SK-N-SH (cell line): ENCODE measurements at regions not wholly inside any gene's neighbourhood (a gene's known extent, or its start where the extent isn't known, plus 50 kb on each side); places are given as distances from the start of the nearest gene placed in this dataset.

ENCODE experiments used
- CTCF ChIA-PET: fragments of 300-600, 350-600 bp; formaldehyde crosslinking; extraction: SDS; loops from one replicate; lab custom pipeline; 2021; lab: Yijun Ruan, JAX
- POLR2A ChIA-PET: fragments of 350-600 bp; sonication (Branson Sonifier 250); formaldehyde crosslinking; extraction: SDS; loops from one replicate; lab custom pipeline; 2020; ENCODE audit warnings: antibody characterized with exemption, inconsistent platforms; lab: Yijun Ruan, JAX
- DNase-seq: peaks from one replicate; pipeline ENCODE4 v3.0.0; 2012
- H2AFZ ChIP-seq: fragments of 200-600 bp; sonication (generic); 2 replicates; pipeline ENCODE4 v1.8.1; 2016; ENCODE audit warnings: antibody characterized with exemption, mild to moderate bottlenecking, low read depth
- H3F3A ChIP-seq: fragments of 200-600 bp; sonication (generic); replicated peaks from 2 replicates; pipeline ENCODE3; 2016; ENCODE audit warnings: antibody characterized with exemption, mild to moderate bottlenecking; ENCODE audit not compliant: insufficient read depth
- H3K27ac ChIP-seq, 2 experiments: fragments of 200-500 bp in 1 of 2; fragments of 200-600 bp in 1 of 2; sonication (Bioruptor generic) in 1 of 2; sonication (generic), shearing (Covaris generic) in 1 of 2; 2 replicates each; pipeline versions ENCODE4 v1.5.1 to v1.6.1; 2014 to 2016; ENCODE audit warnings: low read depth in 2 of 2, inconsistent platforms in 1 of 2, low read length in 1 of 2, mild to moderate bottlenecking in 1 of 2, mixed read lengths in 1 of 2
- H3K27me3 ChIP-seq: fragments of 200-600 bp; sonication (generic), shearing (Covaris generic); 2 replicates; pipeline ENCODE4 v1.6.1; 2016; ENCODE audit warnings: mixed run types; ENCODE audit not compliant: insufficient read depth
- H3K36me3 ChIP-seq, 2 experiments: fragments of 200-500 bp in 1 of 2; fragments of 200-600 bp in 1 of 2; sonication (Bioruptor generic) in 1 of 2; sonication (generic) in 1 of 2; replicated peaks in 1 of 2; 2 replicates each; pipeline versions ENCODE3 to v1.5.1; 2014 to 2016; ENCODE audit warnings: low read length in 1 of 2, mild to moderate bottlenecking in 1 of 2; ENCODE audit not compliant: insufficient read depth in 2 of 2, control insufficient read depth in 1 of 2
- H3K4me1 ChIP-seq, 2 experiments: fragments of 200-500 bp in 1 of 2; fragments of 200-600 bp in 1 of 2; sonication (Bioruptor generic) in 1 of 2; sonication (generic), shearing (Covaris generic) in 1 of 2; 2 replicates each; pipeline versions ENCODE4 v1.5.1 to v1.6.1; 2014 to 2016; ENCODE audit warnings: low read depth in 1 of 2, low read length in 1 of 2, mixed run types in 1 of 2; ENCODE audit not compliant: insufficient read depth in 2 of 2, control insufficient read depth in 1 of 2
- H3K4me2 ChIP-seq: fragments of 200-600 bp; sonication (generic), shearing (Covaris generic); 2 replicates; pipeline ENCODE4 v1.6.1; 2017; ENCODE audit warnings: mixed run types
- H3K4me3 ChIP-seq, 2 experiments: fragments of 200-500 bp in 1 of 2; fragments of 200-600 bp in 1 of 2; sonication (Bioruptor generic) in 1 of 2; sonication (generic), shearing (Covaris generic) in 1 of 2; 2 replicates each; pipeline versions ENCODE4 v1.5.1 to v1.8.1; 2014 to 2016; ENCODE audit warnings: low read depth in 2 of 2, inconsistent platforms in 1 of 2, low read length in 1 of 2, mild to moderate bottlenecking in 1 of 2, mixed read lengths in 1 of 2, moderate library complexity in 1 of 2
- H3K79me2 ChIP-seq: fragments of 200-600 bp; sonication (generic); 2 replicates; pipeline ENCODE4 v1.8.1; 2017; ENCODE audit warnings: mild to moderate bottlenecking; ENCODE audit not compliant: insufficient read depth
- H3K9ac ChIP-seq: fragments of 200-600 bp; sonication (generic); 2 replicates; pipeline ENCODE4 v1.6.1; 2017; ENCODE audit warnings: mixed run types
- H3K9me2 ChIP-seq: fragments of 200-600 bp; sonication (generic); 2 replicates; pipeline ENCODE4 v1.6.1; 2017; ENCODE audit warnings: mixed run types
- H3K9me3 ChIP-seq: fragments of 200-600 bp; sonication (generic); 2 replicates; pipeline ENCODE4 v1.6.1; 2017; ENCODE audit warnings: mixed run types, mild to moderate bottlenecking, moderate library complexity
- H4K20me1 ChIP-seq: fragments of 200-600 bp; sonication (generic); 2 replicates; pipeline ENCODE4 v1.6.1; 2017; ENCODE audit warnings: mild to moderate bottlenecking, mixed run types; ENCODE audit not compliant: insufficient read depth
- FOSL2 ChIP-seq: IDR thresholded peaks from 2 replicates; pipeline ENCODE4 v1.4.0; 2012; ENCODE audit warnings: low read depth, mild to moderate bottlenecking, moderate library complexity, borderline replicate concordance
- GATA2 ChIP-seq: sonication (generic); formaldehyde crosslinking; IDR thresholded peaks from 2 replicates; pipeline ENCODE4 v1.5.0; 2020; ENCODE audit warnings: mild to moderate bottlenecking, missing genetic modification reagents
- IRF3 ChIP-seq: fragments of 150-350 bp; IDR thresholded peaks from 2 replicates; pipeline ENCODE4 v1.6.1; 2016; ENCODE audit warnings: mild to moderate bottlenecking, low read depth, low read length
- MXI1 ChIP-seq: IDR thresholded peaks from 2 replicates; pipeline ENCODE4 v1.6.1; 2012; ENCODE audit warnings: mild to moderate bottlenecking, low read depth, low read length, improper control_type of control experiment
- NFIC ChIP-seq: IDR thresholded peaks from 2 replicates; pipeline ENCODE4 v1.4.0; 2012; ENCODE audit warnings: borderline replicate concordance
- REST ChIP-seq: IDR thresholded peaks from 2 replicates; pipeline ENCODE4 v1.6.1; 2012; ENCODE audit warnings: mild to moderate bottlenecking, low read depth, low read length, moderate library complexity
- RFX5 ChIP-seq: IDR thresholded peaks from 2 replicates; pipeline ENCODE4 v1.6.1; 2012; ENCODE audit warnings: mild to moderate bottlenecking, improper control_type of control experiment, low read length
- SIN3A ChIP-seq: IDR thresholded peaks from 2 replicates; pipeline ENCODE4 v1.6.1; 2012; ENCODE audit warnings: low read depth, mild to moderate bottlenecking, low read length, moderate library complexity, borderline replicate concordance
- SMC3 ChIP-seq: IDR thresholded peaks from 2 replicates; pipeline ENCODE4 v1.6.1; 2012; ENCODE audit warnings: low read depth, low read length, improper control_type of control experiment
- USF1 ChIP-seq: IDR thresholded peaks from 2 replicates; pipeline ENCODE4 v1.4.0; 2012; ENCODE audit warnings: low read depth, borderline replicate concordance
- WGBS: methylation state at CpG from one replicate; pipeline ENCODE4 v1.1.6; 2017; ENCODE audit warnings: low lambda C conversion rate; 5-methylcytosine and 5-hydroxymethylcytosine counted together

- 21% methylated on average over 2 of the region's 2 CpGs for WGBS
These were observed 455.4 kb upstream of the NFE2L3 start for GRCh38 chr7:25696571-25696970.

More at GRCh38 chr7:25696571-25696970, 455.4 kb upstream of the NFE2L3 start:
- DNase-seq: no peak
- no peaks in the 10 kb centered on the region for H3K9me2 ChIP-seq
- H3K9ac ChIP-seq: no peak overlapping the region
- ChIA-PET POLR2A (no interaction called here), CTCF (interaction anchor here (1.1 to 1.5 kb wide), 3 partner anchors 14 to 437 kb away, joined by 3 to 6 read pairs (median 3); no protein-coding TSS in a partner anchor)
- no peak overlapping the region for H3K27ac ChIP-seq
- H3K9me3 ChIP-seq: no peaks in the 10 kb centered on the region
- H3F3A ChIP-seq: no peaks in the 10 kb centered on the region
- TF ChIP-seq REST (no peak), GATA2 (CRISPR knock-in tag) (no peak), SMC3 (no peak), IRF3 (no peak), USF1 (no peak), RFX5 (no peak), MXI1 (no peak), FOSL2 (no peak), NFIC (no peak), SIN3A (no peak)
- TF ChIP-seq, all 33 proteins: peak for 0
- Histone ChIP-seq H3K4me1 (no peaks in the 10 kb centered on the region), H3K27me3 (no peaks in the 10 kb centered on the region), H4K20me1 (no peaks in the 10 kb centered on the region), H3K4me2 (no peak overlapping the region), H3K36me3 (no peaks in the 10 kb centered on the region), H2AFZ (no peak overlapping the region), H3K4me3 (no peak overlapping the region), H3K79me2 (no peaks in the 10 kb centered on the region)
